Neural progenitor cell (in vitro differentiated cells): ENCODE measurements at regions not wholly inside any gene's neighbourhood (a gene's known extent, or its start where the extent isn't known, plus 50 kb on each side); places are given as distances from the start of the nearest gene placed in this dataset.

Experiments
- DNase-seq: peaks from one replicate; pipeline ENCODE4 v3.0.0-alpha.2; 2016; ENCODE audit warnings: low spot score
- H2AFZ ChIP-seq: fragments of 200-600 bp; sonication (generic); replicated peaks from 2 replicates; pipeline ENCODE4 v1.6.1; 2016; ENCODE audit warnings: antibody characterized with exemption
- H3F3A ChIP-seq: fragments of 200-600 bp; sonication (generic); 2 replicates; pipeline ENCODE4 v1.6.1; 2016; ENCODE audit warnings: antibody characterized with exemption, low read depth
- H3K27ac ChIP-seq: fragments of 200-600 bp; sonication (generic); 2 replicates; pipeline ENCODE4 v1.5.1; 2016; ENCODE audit warnings: mild to moderate bottlenecking
- H3K27me3 ChIP-seq: fragments of 200-600 bp; sonication (generic); 2 replicates; pipeline ENCODE4 v1.6.1; 2016; ENCODE audit warnings: mild to moderate bottlenecking, moderate library complexity
- H3K36me3 ChIP-seq: fragments of 200-600 bp; sonication (generic); 2 replicates; pipeline ENCODE4 v1.5.1; 2016
- H3K4me1 ChIP-seq: fragments of 200-600 bp; sonication (generic); 2 replicates; pipeline ENCODE4 v1.6.1; 2016; ENCODE audit warnings: mixed run types
- H3K4me2 ChIP-seq: fragments of 200-600 bp; sonication (generic); 2 replicates; pipeline ENCODE4 v1.6.1; 2016
- H3K4me3 ChIP-seq: fragments of 200-600 bp; sonication (generic); 2 replicates; pipeline ENCODE4 v1.5.1; 2016
- H3K79me2 ChIP-seq: fragments of 200-600 bp; sonication (generic); 2 replicates; pipeline ENCODE4 v1.6.1; 2016; ENCODE audit warnings: low read depth
- H3K9ac ChIP-seq: fragments of 200-600 bp; sonication (generic); 2 replicates; pipeline ENCODE4 v1.6.1; 2016
- H3K9me3 ChIP-seq: fragments of 200-600 bp; sonication (generic); 2 replicates; pipeline ENCODE4 v1.5.1; 2016; ENCODE audit warnings: low read depth
- H4K20me1 ChIP-seq: fragments of 200-600 bp; sonication (generic); 2 replicates; pipeline ENCODE4 v1.6.1; 2016; ENCODE audit warnings: low read depth
- H3K27ac Mint-ChIP-seq: 3 replicates; pipeline ENCODE4 v1.8.0; 2021; ENCODE audit warnings: mixed read lengths
- H3K27me3 Mint-ChIP-seq: 2 replicates; pipeline ENCODE4 v1.8.0; 2022; ENCODE audit warnings: low read depth, mild to moderate bottlenecking, inconsistent platforms, moderate library complexity, mixed read lengths; ENCODE audit not compliant: insufficient read depth
- H3K36me3 Mint-ChIP-seq: 3 replicates; pipeline ENCODE4 v1.8.0; 2021; ENCODE audit warnings: mixed read lengths
- H3K4me1 Mint-ChIP-seq: 3 replicates; pipeline ENCODE4 v1.8.0; 2021; ENCODE audit warnings: mixed read lengths
- H3K4me3 Mint-ChIP-seq: 3 replicates; pipeline ENCODE4 v1.8.0; 2021; ENCODE audit warnings: mild to moderate bottlenecking, moderate library complexity, mixed read lengths
- H3K9me3 Mint-ChIP-seq: 3 replicates; pipeline ENCODE4 v1.8.0; 2020; ENCODE audit warnings: mixed read lengths
- EZH2 ChIP-seq: fragments of 200-600 bp; sonication (generic); IDR thresholded peaks from 2 replicates; pipeline ENCODE4 v1.6.1; 2017; ENCODE audit warnings: antibody characterized with exemption, mild to moderate bottlenecking, moderate library complexity
- EZH2phosphoT487 ChIP-seq: fragments of 200-600 bp; sonication (generic); IDR thresholded peaks from 2 replicates; pipeline ENCODE4 v1.6.1; 2017; ENCODE audit warnings: antibody characterized with exemption
- TF ChIP-seq, protein P1 (sequence below): fragments of 200-600 bp; sonication (generic); IDR thresholded peaks from 2 replicates; pipeline ENCODE4 v1.5.1; 2017; ENCODE audit warnings: antibody characterized with exemption, mild to moderate bottlenecking

- TF ChIP-seq EZH2phosphoT487 (no peak), EZH2 (no peak)
- TF ChIP-seq, protein P1, sequence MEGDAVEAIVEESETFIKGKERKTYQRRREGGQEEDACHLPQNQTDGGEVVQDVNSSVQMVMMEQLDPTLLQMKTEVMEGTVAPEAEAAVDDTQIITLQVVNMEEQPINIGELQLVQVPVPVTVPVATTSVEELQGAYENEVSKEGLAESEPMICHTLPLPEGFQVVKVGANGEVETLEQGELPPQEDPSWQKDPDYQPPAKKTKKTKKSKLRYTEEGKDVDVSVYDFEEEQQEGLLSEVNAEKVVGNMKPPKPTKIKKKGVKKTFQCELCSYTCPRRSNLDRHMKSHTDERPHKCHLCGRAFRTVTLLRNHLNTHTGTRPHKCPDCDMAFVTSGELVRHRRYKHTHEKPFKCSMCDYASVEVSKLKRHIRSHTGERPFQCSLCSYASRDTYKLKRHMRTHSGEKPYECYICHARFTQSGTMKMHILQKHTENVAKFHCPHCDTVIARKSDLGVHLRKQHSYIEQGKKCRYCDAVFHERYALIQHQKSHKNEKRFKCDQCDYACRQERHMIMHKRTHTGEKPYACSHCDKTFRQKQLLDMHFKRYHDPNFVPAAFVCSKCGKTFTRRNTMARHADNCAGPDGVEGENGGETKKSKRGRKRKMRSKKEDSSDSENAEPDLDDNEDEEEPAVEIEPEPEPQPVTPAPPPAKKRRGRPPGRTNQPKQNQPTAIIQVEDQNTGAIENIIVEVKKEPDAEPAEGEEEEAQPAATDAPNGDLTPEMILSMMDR: no peak
- H4K20me1 ChIP-seq: no peaks in the 10 kb centered on the region
- H3K27ac ChIP-seq: no peak overlapping the region
- no peaks in the 10 kb centered on the region for H3K27me3 ChIP-seq
- Mint-ChIP-seq H3K27me3 (peaks cover 2% of the 10 kb centered on the region), H3K9me3 (peaks cover 4% of the 10 kb centered on the region), H3K4me1 (no peaks in the 10 kb centered on the region), H3K4me3 (no peak overlapping the region), H3K27ac (no peak overlapping the region), H3K36me3 (peaks cover 2% of the 10 kb centered on the region)
- H3F3A ChIP-seq: no peaks in the 10 kb centered on the region
- H2AFZ ChIP-seq: no peak overlapping the region
- no peaks in the 10 kb centered on the region for H3K79me2 ChIP-seq
- H3K4me3 ChIP-seq: no peak overlapping the region
- no peaks in the 10 kb centered on the region for H3K9me3 ChIP-seq
- DNase-seq: no peak
- H3K9ac ChIP-seq: no peak overlapping the region
- H3K36me3 ChIP-seq: no peaks in the 10 kb centered on the region
- H3K4me1 ChIP-seq: no peaks in the 10 kb centered on the region
- H3K4me2 ChIP-seq: no peak overlapping the region
Observed at GRCh38 chr13:65907666-65908525, 1322.2 kb downstream of the PCDH9 start.

GRCh38 chr13:65901723-65902122 is 1328.4 kb downstream of the PCDH9 start:
- no peak overlapping the region for H3K4me3 ChIP-seq
- no peaks in the 10 kb centered on the region for H3K79me2 ChIP-seq
- H3K9ac ChIP-seq: no peak overlapping the region
- no peak overlapping the region for H2AFZ ChIP-seq
- no peak overlapping the region for H3K27ac Mint-ChIP-seq
- no peak overlapping the region for H3K4me2 ChIP-seq
- H3F3A ChIP-seq: no peaks in the 10 kb centered on the region
- H3K27ac ChIP-seq: no peak overlapping the region
- H3K27me3 Mint-ChIP-seq: no peaks in the 10 kb centered on the region
- peaks cover 7% of the 10 kb centered on the region for H3K9me3 Mint-ChIP-seq
- H4K20me1 ChIP-seq: no peaks in the 10 kb centered on the region
- no peaks in the 10 kb centered on the region for H3K4me1 ChIP-seq
- no peaks in the 10 kb centered on the region for H3K36me3 ChIP-seq
- no peak for DNase-seq
- no peaks in the 10 kb centered on the region for H3K4me1 Mint-ChIP-seq
- H3K36me3 Mint-ChIP-seq: no peaks in the 10 kb centered on the region
- H3K27me3 ChIP-seq: no peaks in the 10 kb centered on the region
- TF ChIP-seq, protein P1: no peak
- TF ChIP-seq EZH2 (no peak), EZH2phosphoT487 (no peak)
- H3K4me3 Mint-ChIP-seq: no peak overlapping the region
- no peaks in the 10 kb centered on the region for H3K9me3 ChIP-seq

GRCh38 chr13:65894049-65894448 is 1336.1 kb downstream of the PCDH9 start:
- Histone ChIP-seq H3K79me2 (no peaks in the 10 kb centered on the region), H3K9ac (no peak overlapping the region), H3F3A (no peaks in the 10 kb centered on the region), H3K4me3 (no peak overlapping the region), H3K27ac (no peak overlapping the region), H3K4me2 (no peak overlapping the region), H3K36me3 (no peaks in the 10 kb centered on the region), H2AFZ (no peak overlapping the region), H3K4me1 (no peaks in the 10 kb centered on the region), H3K27me3 (no peaks in the 10 kb centered on the region), H4K20me1 (no peaks in the 10 kb centered on the region), H3K9me3 (no peaks in the 10 kb centered on the region)
- H3K36me3 Mint-ChIP-seq: no peaks in the 10 kb centered on the region
- H3K9me3 Mint-ChIP-seq: no peaks in the 10 kb centered on the region
- H3K4me1 Mint-ChIP-seq: no peaks in the 10 kb centered on the region
- TF ChIP-seq EZH2phosphoT487 (no peak), EZH2 (no peak)
- TF ChIP-seq, protein P1: no peak
- DNase-seq: no peak
- no peak overlapping the region for H3K4me3 Mint-ChIP-seq
- H3K27me3 Mint-ChIP-seq: no peaks in the 10 kb centered on the region
- no peak overlapping the region for H3K27ac Mint-ChIP-seq
